ENCODE measurements at regions not wholly inside any gene's neighbourhood (a gene's known extent, or its start where the extent isn't known, plus 50 kb on each side); places are given as distances from the start of the nearest gene placed in this dataset.

DNA sequence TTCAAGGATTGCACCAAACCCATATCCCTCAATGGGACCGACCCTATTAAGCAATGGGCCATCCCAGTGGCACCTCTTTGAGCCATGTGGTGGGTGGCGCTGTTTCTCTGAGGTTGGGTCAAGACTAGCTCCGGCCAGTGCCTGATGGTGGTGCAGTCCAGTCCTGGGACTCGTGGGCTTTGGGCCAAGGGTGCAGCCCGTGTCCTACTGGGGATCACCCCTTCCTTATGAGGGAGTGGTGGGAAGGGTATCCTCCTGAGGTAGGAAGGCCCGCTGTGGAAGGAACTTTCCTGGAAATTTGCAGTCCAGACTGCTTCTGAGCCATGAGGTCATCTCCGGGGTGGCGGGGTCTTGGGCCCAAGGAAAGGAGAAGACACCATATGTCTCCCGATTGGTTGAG is 231.6 kb downstream of the SNRPN start:
- no peak overlapping the region for H3K18ac ChIP-seq (ENCODE audit: extremely low read depth, low read length)
- H3K14ac ChIP-seq (ENCODE audit: insufficient read length) = no peak overlapping the region
- no peak overlapping the region for H2AK5ac ChIP-seq (ENCODE audit: low read depth, low read length)
- no peaks in the 10 kb centered on the region for H3K27me3 ChIP-seq (replicated peaks in 1 of 4; ENCODE audit: control insufficient read depth in 3 of 4, extremely low read depth in 1 of 4, insufficient read depth in 3 of 4, low read length in 3 of 4)
- DNase-seq (ENCODE audit: low read depth in 1 of 2, low spot score in 2 of 2) (no peak), FAIRE-seq (no peak)
- no peak overlapping the region for H4K5ac ChIP-seq (ENCODE audit: insufficient read length, low read depth, low read length)
- no peak overlapping the region for H3K4me2 ChIP-seq (ENCODE audit: insufficient read depth in 1 of 2, low read depth in 2 of 2, low read length in 2 of 2)
- WGBS, 2 experiments (ENCODE audit: extremely low coverage in 1 of 2, insufficient coverage in 1 of 2, insufficient read length in 1 of 2, insufficient replicate concordance in 2 of 2, low coverage in 1 of 2, low lambda C conversion rate in 2 of 2, missing lambda C conversion rate in 1 of 2) = 84% methylated on average over 8 of the region's 9 CpGs; no CpG with 5 or more reads in 1 of the 2 experiments
- H3K79me2 ChIP-seq (ENCODE audit: control insufficient read depth in 1 of 2, insufficient read depth in 2 of 2, low read length in 2 of 2) = no peaks in the 10 kb centered on the region
- H3K9me3 ChIP-seq (ENCODE audit: insufficient read depth in 2 of 2, low read depth in 1 of 2, low read length in 1 of 2) = peaks cover 72 to 97% of the 10 kb centered on the region in 2 experiments
- H3K79me1 ChIP-seq (ENCODE audit: low read depth, low read length) = no peaks in the 10 kb centered on the region
- H2BK5ac ChIP-seq (ENCODE audit: low read depth, low read length) = no peak overlapping the region
- no peak overlapping the region for H2BK15ac ChIP-seq (ENCODE audit: low read length)
- H4K20me1 ChIP-seq (replicated peaks in 1 of 2; ENCODE audit: control insufficient read depth in 1 of 2, insufficient read depth in 2 of 2, low read length in 2 of 2) = no peaks in the 10 kb centered on the region
- H2BK12ac ChIP-seq (ENCODE audit: low read depth, low read length) = no peak overlapping the region
- ChIA-PET CTCF (ENCODE audit: partially characterized antibody) (no interaction called here), POLR2A (ENCODE audit: partially characterized antibody) (no interaction called here)
- no peak overlapping the region for H2BK20ac ChIP-seq (ENCODE audit: low read length)
- H3K56ac ChIP-seq (replicated peaks; ENCODE audit: insufficient read length, low read depth, low read length) = no peak overlapping the region
- H4K8ac ChIP-seq (ENCODE audit: extremely low read depth, insufficient read depth, low read length) = no peak overlapping the region
- no peaks in the 10 kb centered on the region for H3K23me2 ChIP-seq (ENCODE audit: low read depth, low read length)
- H3K36me3 ChIP-seq (ENCODE audit: control insufficient read depth in 2 of 4, insufficient read depth in 4 of 4, low read length in 3 of 4) = no peaks in the 10 kb centered on the region
- no peak overlapping the region for H3K27ac ChIP-seq (ENCODE audit: low read depth, low read length)
- no peaks in the 10 kb centered on the region for H3K4me1 ChIP-seq (replicated peaks in 1 of 4; ENCODE audit: control insufficient read depth in 3 of 4, insufficient read depth in 4 of 4, low read length in 3 of 4)
- no peak overlapping the region for H2BK120ac ChIP-seq (replicated peaks; ENCODE audit: low read depth, low read length)
- no peak overlapping the region for H3K4ac ChIP-seq (replicated peaks; ENCODE audit: insufficient read length, low read depth, low read length)
- H3K23ac ChIP-seq (ENCODE audit: insufficient read length) = no peak overlapping the region
- H3K9ac ChIP-seq (replicated peaks in 1 of 4; ENCODE audit: extremely low read depth in 1 of 4, low read depth in 3 of 4, low read length in 3 of 4) = no peak overlapping the region
- H4K91ac ChIP-seq (replicated peaks; ENCODE audit: insufficient read length, low read length) = no peak overlapping the region
- no peak overlapping the region for H3K4me3 ChIP-seq (ENCODE audit: extremely low read depth in 1 of 4, insufficient read depth in 2 of 4, low read depth in 3 of 4, low read length in 4 of 4)
- no peak overlapping the region for H2AFZ ChIP-seq (ENCODE audit: low read length)
- TF ChIP-seq CBX5 (IDR thresholded peaks at IDR 0.05; ENCODE audit: low read depth, low read length) (no peak), EZH2 (IDR thresholded peaks at IDR 0.05; ENCODE audit: low read depth, low read length, severe bottlenecking) (no peak), PHF8 (conservative IDR thresholded peaks at IDR 0.05; ENCODE audit: low read depth, low read length) (no peak), SUZ12 (IDR thresholded peaks at IDR 0.05; ENCODE audit: low read length) (no peak), MAFK (IDR thresholded peaks at IDR 0.05; ENCODE audit: low read depth, low read length) (no peak), SIRT6 (IDR thresholded peaks at IDR 0.05; ENCODE audit: low read length) (no peak)
